ENCODE measurements at regions not wholly inside any gene's neighbourhood (a gene's known extent, or its start where the extent isn't known, plus 50 kb on each side); places are given as distances from the start of the nearest gene placed in this dataset.

GRCh38 chr2:193703411-193703810, 1508.7 kb upstream of the TMEFF2 start:
- Histone ChIP-seq H3K27ac (no peak overlapping the region), H3K9me3 (no peaks in the 10 kb centered on the region), H3K36me3 (no peaks in the 10 kb centered on the region), H3K4me1 (ENCODE audit: control insufficient read depth in 1 of 2, low read depth in 2 of 2) (no peaks in the 10 kb centered on the region), H3K4me3 (no peak overlapping the region), H3K27me3 (replicated peaks; ENCODE audit: insufficient read depth) (no peaks in the 10 kb centered on the region)
- no peak for TF ChIP-seq CTCF (IDR thresholded peaks at IDR 0.05)
- ATAC-seq (ENCODE audit: insufficient number of reproducible peaks, low FRiP score, low read depth) (no peak), DNase-seq (ENCODE audit: low spot score) (no peak)

- no peak overlapping the region for H3K27ac ChIP-seq
- H3K27me3 ChIP-seq (replicated peaks; ENCODE audit: insufficient read depth), result no peaks in the 10 kb centered on the region
- H3K4me3 ChIP-seq, result no peak overlapping the region
- H3K36me3 ChIP-seq, result no peaks in the 10 kb centered on the region
- H3K9me3 ChIP-seq, result no peaks in the 10 kb centered on the region
- H3K4me1 ChIP-seq (ENCODE audit: control insufficient read depth in 1 of 2, low read depth in 2 of 2), result no peaks in the 10 kb centered on the region
- DNase-seq (ENCODE audit: low spot score) (no peak), ATAC-seq (ENCODE audit: insufficient number of reproducible peaks, low FRiP score, low read depth) (no peak)
- no peak for TF ChIP-seq CTCF (IDR thresholded peaks at IDR 0.05)
Observed at GRCh38 chr2:193701484-193701883, 1506.8 kb upstream of the TMEFF2 start.

- no peaks in the 10 kb centered on the region for H3K27me3 ChIP-seq (replicated peaks; ENCODE audit: insufficient read depth)
- no peaks in the 10 kb centered on the region for H3K36me3 ChIP-seq
- H3K27ac ChIP-seq, result no peak overlapping the region
- H3K4me3 ChIP-seq, result no peak overlapping the region
- H3K4me1 ChIP-seq (ENCODE audit: control insufficient read depth in 1 of 2, low read depth in 2 of 2), result no peaks in the 10 kb centered on the region
- no peaks in the 10 kb centered on the region for H3K9me3 ChIP-seq
- DNase-seq (ENCODE audit: low spot score) (no peak), ATAC-seq (ENCODE audit: insufficient number of reproducible peaks, low FRiP score, low read depth) (no peak)
- no peak for TF ChIP-seq CTCF (IDR thresholded peaks at IDR 0.05)
Observed at GRCh38 chr2:193695367-193695766, 1500.6 kb upstream of the TMEFF2 start.

- no peaks in the 10 kb centered on the region for H3K4me1 ChIP-seq (ENCODE audit: control insufficient read depth in 1 of 2, low read depth in 2 of 2)
- no peaks in the 10 kb centered on the region for H3K27me3 ChIP-seq (replicated peaks; ENCODE audit: insufficient read depth)
- no peak for ATAC-seq (ENCODE audit: insufficient number of reproducible peaks, low FRiP score, low read depth)
- DNase-seq (ENCODE audit: low spot score), result no peak
- no peaks in the 10 kb centered on the region for H3K9me3 ChIP-seq
- no peaks in the 10 kb centered on the region for H3K36me3 ChIP-seq
- no peak overlapping the region for H3K27ac ChIP-seq
- TF ChIP-seq CTCF (IDR thresholded peaks at IDR 0.05), result no peak
- H3K4me3 ChIP-seq, result no peak overlapping the region
Observed at GRCh38 chr2:193693758-193694157, 1499.0 kb upstream of the TMEFF2 start.

GRCh38 chr2:193690572-193690971, 1495.8 kb upstream of the TMEFF2 start:
- no peak for TF ChIP-seq CTCF (IDR thresholded peaks at IDR 0.05)
- no peak for ATAC-seq (ENCODE audit: insufficient number of reproducible peaks, low FRiP score, low read depth)
- Histone ChIP-seq H3K27ac (no peak overlapping the region), H3K9me3 (no peaks in the 10 kb centered on the region), H3K27me3 (replicated peaks; ENCODE audit: insufficient read depth) (no peaks in the 10 kb centered on the region), H3K4me1 (ENCODE audit: control insufficient read depth in 1 of 2, low read depth in 2 of 2) (no peaks in the 10 kb centered on the region), H3K36me3 (no peaks in the 10 kb centered on the region), H3K4me3 (no peak overlapping the region)
- no peak for DNase-seq (ENCODE audit: low spot score)

All from thoracic aorta (tissue), 2 donors.